ENCODE measurements at regions not wholly inside any gene's neighbourhood (a gene's known extent, or its start where the extent isn't known, plus 50 kb on each side); places are given as distances from the start of the nearest gene placed in this dataset.

DNA sequence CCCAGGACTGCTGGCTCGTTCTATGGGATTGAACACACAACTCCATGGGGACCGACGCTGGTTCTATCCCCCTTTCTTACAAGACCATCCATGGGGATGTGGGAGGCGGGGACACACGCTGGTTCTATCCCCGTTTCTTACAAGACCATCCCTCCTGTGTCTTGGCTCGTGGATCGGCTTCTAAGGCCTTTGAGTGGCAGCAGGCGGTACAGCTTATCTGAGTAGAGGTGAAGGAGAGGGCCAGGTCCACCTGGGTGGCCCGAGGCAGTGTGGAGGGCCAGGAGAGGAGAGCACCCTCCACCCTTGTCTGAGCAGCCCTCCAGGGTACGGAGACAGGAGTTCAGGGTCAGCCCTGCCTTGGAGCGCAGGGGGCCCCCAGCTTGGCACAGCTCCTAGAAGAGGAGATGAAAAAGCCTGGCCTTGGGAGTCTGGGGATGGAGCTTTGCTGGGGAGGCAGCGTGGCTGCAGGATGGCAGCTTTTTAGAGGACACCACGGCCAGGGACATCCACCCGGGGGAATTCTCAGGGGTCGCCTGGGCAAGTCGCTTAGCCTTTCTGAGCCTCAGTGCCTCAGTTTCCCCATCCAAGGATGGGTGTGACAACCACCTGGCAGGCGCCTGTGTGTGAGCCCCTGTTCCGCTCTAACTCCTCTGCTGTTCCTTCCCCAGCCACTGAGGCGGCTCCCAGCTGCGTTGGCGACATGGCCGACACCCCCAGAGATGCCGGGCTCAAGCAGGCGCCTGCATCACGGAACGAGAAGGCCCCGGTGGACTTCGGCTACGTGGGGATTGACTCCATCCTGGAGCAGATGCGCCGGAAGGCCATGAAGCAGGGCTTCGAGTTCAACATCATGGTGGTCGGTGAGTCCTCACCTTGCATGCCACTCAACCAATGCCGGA, 341.0 kb downstream of the SEC14L1 start:
- no peak for DNase-seq (ENCODE audit: low read depth in 2 of 3, low spot score in 1 of 3)

DNA sequence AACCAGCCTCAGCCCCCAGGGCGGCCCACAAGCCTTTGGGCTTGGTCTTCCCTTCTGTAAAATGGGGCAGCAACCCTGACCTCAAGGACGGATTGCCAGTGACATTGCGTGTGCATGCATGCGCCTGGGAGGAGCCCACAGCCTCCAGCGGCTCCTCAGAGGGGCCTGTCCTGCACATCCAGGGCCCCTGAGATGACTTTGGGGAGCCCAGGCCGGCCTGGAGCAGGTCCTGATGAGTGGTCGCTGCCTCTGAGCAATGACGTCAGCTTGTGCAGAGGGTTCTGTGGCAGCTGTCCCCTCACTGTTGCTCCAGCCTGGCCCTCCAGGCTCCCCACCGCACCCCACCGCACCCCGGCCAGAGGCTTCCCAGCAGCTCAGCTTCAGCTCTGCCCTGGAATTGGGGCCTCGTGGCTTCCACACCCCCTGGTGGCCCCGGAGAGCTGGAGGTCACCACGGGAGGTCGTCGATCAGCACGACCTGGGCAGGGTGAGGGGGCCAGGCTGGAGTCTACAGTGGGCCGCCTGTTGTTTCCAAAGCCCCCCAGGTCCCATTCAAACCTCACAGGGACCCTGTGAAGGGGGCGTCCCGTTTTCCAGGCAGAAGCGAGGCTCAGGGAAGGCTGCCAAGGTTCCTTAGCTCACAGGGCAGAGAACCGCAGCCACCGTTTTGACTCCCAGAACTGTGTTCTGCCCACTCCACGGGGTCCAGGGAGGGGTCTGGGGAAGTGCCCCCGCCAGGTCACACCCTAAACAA, 341.8 kb downstream of the SEC14L1 start:
- no peak for DNase-seq (ENCODE audit: low read depth in 2 of 3, low spot score in 1 of 3)

DNA sequence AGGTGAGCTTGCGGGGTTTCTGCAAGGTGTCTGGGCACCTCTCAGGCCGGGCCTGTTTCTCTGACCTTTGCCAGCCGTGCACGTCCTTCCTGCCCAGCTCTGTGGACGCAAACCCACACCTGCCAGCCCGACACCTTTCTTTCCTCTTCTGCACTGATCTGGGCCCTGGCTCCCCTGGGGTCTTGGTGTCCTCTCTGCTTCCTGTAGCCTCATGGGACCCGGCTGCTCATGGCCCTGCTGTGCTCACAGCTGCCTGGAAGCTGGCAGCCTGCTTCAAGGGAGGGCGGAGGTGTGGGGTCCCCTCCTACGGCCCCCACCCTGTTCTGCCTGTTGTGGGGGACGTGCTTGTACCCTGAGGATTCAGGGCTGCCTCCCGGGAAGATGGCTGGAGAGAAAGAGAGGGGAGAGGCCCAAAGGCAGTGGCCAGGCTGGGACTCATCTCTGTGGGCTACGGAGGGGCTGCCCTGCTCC, 342.4 kb downstream of the SEC14L1 start:
- no peak for DNase-seq (ENCODE audit: low read depth in 2 of 3, low spot score in 1 of 3)

DNA sequence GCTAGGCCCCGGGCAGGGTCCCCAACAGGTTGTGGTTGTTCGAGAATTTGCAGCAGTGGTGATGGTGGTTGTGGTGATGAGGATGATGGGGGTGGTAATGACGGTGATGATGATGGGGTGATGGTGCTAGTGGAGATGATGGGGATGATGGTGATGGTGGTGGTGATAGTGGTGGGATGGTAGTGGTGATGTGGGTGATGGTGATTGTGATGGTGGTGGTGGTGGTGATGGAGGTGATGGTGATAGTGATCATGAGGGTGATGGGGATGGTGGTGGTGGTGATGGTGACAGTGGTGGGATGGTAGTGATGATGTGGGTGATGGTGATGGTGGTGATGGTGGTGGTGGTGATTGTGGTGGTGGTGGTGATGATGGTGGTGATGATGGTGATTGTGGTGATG, 343.3 kb downstream of the SEC14L1 start:
- no peak for DNase-seq (ENCODE audit: low read depth in 2 of 3, low spot score in 1 of 3)

GRCh38 chr17:77485089-77485833, 344.5 kb downstream of the SEC14L1 start:
- DNase-seq (ENCODE audit: low read depth in 2 of 3, low spot score in 1 of 3): no peak

DNA sequence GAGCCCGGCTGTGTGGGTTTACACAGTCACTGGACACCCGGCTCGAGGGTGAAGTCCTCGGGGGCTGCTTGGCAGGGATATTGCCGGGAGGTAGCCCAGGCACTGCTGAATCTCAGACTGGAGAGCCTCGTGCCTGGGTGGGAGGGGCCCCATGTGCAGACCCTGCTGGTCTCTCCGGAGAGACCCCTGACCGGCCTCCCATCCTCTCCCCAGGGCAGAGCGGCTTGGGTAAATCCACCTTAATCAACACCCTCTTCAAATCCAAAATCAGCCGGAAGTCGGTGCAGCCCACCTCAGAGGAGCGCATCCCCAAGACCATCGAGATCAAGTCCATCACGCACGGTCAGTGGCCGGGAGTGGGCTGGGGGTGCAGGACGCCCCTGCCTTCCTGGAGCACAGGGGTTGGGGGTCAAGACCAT, 346.5 kb downstream of the SEC14L1 start:
- no peak for DNase-seq (ENCODE audit: low read depth in 2 of 3, low spot score in 1 of 3)

- no peak for DNase-seq (ENCODE audit: low read depth in 2 of 3, low spot score in 1 of 3)
These were observed 347.1 kb downstream of the SEC14L1 start for GRCh38 chr17:77487677-77488530.

GRCh38 chr17:77488531-77489238, 347.9 kb downstream of the SEC14L1 start:
- no peak for DNase-seq (ENCODE audit: low read depth in 2 of 3, low spot score in 1 of 3)

- no peak for DNase-seq (ENCODE audit: low read depth in 2 of 3, low spot score in 1 of 3)
These were observed 348.6 kb downstream of the SEC14L1 start for GRCh38 chr17:77489239-77489892.

DNA sequence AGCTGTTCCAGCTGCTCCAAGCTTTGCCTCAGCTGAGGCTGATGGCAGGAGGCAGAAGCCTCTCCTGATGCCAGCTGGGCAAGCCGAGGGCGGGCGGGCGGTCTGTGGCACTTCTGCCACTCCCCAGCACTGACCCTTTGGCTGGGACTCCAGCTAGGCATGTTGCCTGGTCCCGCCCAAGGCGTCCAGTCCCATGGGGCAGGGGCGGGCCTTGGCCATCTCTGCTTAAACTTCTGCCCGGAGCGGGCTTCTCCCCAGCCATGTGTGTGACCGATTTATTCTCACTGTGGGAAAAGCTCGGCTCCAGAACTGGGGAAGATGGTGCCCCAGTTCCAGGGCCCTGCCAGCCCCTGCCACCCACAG, 349.1 kb downstream of the SEC14L1 start:
- DNase-seq (ENCODE audit: low read depth in 2 of 3, low spot score in 1 of 3): no peak

GRCh38 chr17:77490361-77491183, 349.8 kb downstream of the SEC14L1 start:
- no peak for DNase-seq (ENCODE audit: low read depth in 2 of 3, low spot score in 1 of 3)

GRCh38 chr17:77491921-77492445, 351.2 kb downstream of the SEC14L1 start:
- no peak for DNase-seq (ENCODE audit: low read depth in 2 of 3, low spot score in 1 of 3)

- DNase-seq (ENCODE audit: low read depth in 2 of 3, low spot score in 1 of 3): no peak
These were observed 351.9 kb downstream of the SEC14L1 start for GRCh38 chr17:77492446-77493237.

GRCh38 chr17:77493238-77493820, 352.6 kb downstream of the SEC14L1 start:
- DNase-seq (ENCODE audit: low read depth in 2 of 3, low spot score in 1 of 3): no peak

GRCh38 chr17:77493901-77494663, 353.3 kb downstream of the SEC14L1 start:
- DNase-seq (ENCODE audit: low read depth in 2 of 3, low spot score in 1 of 3): no peak

GRCh38 chr17:77494664-77495435, 354.1 kb downstream of the SEC14L1 start:
- peak; percentile 60 to 80 (median 66) for DNase-seq (ENCODE audit: low read depth in 2 of 3, low spot score in 1 of 3)
